ENCODE measurements at regions not wholly inside any gene's neighbourhood (a gene's known extent, or its start where the extent isn't known, plus 50 kb on each side); places are given as distances from the start of the nearest gene placed in this dataset.
"Not testable (repeated sequence)": the region's sequence is repeated elsewhere in the genome, so short reads cannot be mapped to it uniquely, and the experiment has no call there.

DNA sequence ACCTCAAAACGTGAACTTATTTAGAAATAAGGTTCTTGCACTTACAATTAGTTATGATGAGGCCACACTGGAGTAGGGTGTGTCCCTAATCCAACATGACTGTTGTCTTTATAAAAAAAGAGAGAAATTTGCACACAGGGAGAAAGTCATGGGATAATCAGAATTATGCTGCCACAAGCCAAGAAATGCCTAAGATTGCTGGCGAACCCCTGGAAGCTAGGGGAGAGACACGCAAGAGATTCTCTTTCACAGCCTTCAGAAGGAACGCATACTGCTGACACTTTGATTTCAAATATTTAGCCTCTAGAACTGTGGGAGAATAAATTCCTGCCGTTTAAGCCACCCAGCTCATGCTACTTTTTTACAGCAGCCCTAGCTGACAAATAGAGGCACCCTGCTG lies 138.3 kb downstream of the CCDC71L start:
- DNase-seq: no peak

DNA sequence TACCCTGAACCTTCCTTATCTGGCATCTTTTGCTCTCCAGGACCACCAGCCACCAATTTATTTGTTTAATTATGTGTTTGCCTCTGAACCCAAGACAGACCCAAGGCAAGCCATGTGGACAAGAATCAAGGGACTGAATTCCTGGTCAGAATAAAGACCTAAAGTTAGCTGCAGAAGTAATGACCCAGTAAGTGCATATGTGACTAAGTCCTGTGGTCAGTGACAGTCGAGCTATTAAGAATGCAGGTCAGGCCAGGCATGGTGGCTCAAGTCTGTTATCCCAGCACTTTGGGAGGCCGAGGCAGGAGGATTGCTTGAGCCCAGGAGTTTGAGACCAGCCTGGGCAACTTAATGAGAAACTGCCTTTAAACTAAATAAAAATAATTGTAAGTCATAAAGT lies 139.4 kb downstream of the CCDC71L start:
- no peak for DNase-seq

DNA sequence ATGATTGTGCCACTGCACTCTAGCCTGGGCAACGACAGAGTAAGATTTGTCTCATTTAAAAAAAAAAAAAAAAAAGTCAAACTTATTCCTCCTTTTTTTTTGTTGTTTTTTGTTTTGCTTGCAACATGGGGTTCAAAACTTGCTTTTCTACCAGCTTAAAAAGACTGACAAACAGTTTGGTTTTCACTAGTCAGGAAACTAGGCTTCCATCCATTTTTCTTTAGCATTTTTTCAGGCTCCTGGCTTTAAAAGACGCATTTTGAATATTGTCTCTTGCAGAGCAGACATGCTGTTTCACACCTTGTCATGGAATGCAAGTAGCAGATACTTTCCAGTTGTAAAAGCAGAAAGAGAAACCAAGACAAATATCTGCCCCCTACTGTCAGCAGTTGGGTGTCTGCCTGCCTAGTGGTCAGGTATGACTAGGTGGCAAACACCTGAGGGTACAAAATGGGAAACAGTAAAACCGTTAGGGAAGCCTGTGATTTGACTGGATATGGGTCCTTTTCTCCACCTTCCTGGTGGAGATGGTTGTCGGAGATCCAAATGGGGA lies 139.9 kb downstream of the CCDC71L start:
- DNase-seq: no peak

DNA sequence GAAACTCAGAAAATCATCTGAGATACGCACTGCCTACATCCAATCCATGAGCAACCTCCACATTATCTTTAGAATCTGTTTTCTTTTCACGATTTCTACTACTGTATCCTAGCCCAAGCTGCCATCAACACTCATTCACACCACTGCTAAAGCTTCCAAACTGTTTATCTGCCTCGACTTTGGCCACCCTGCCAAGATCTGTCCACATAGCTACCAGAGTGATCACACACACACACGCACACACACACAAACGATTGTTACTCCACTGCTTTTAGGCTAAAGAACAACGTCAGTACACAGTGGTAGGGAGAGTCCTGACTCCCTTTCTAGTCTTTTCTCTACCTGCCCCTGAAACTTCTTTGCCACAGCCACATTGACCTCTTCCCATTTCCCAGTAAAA lies 142.0 kb downstream of the CCDC71L start:
- DNase-seq: no peak

- DNase-seq: no peak
These were observed 142.7 kb downstream of the CCDC71L start for GRCh38 chr7:106518239-106518638.

GRCh38 chr7:106517508-106517907 lies 143.4 kb downstream of the CCDC71L start:
- no peak for DNase-seq

DNA sequence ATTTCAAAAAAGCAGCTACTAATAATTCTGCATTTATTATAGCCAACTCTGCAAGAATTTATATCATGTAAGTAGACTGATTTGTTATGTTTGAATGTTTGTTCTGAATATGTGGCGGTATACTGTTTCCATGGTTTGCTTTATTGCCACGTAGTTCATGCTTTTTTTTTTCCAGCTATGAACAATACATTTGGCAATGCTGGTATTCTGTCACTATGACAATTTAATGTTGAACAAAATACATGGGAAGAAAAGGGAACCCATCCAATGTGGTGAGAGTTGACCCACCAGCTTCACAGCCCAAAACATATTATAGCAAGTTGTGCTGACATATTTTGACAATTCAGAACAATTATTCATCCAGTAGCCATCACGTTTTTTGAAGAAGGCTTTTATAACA lies 145.6 kb downstream of the CCDC71L start:
- no peak for DNase-seq

GRCh38 chr7:106514881-106515280 lies 146.1 kb downstream of the CCDC71L start:
- no peak for DNase-seq

- DNase-seq: no peak
These were observed 148.7 kb downstream of the CCDC71L start for GRCh38 chr7:106512217-106512616.

GRCh38 chr7:106504645-106505044 lies 156.3 kb downstream of the CCDC71L start:
- no peak for DNase-seq

- no peak for DNase-seq
These were observed 156.8 kb downstream of the CCDC71L start for GRCh38 chr7:106504207-106504606.

DNA sequence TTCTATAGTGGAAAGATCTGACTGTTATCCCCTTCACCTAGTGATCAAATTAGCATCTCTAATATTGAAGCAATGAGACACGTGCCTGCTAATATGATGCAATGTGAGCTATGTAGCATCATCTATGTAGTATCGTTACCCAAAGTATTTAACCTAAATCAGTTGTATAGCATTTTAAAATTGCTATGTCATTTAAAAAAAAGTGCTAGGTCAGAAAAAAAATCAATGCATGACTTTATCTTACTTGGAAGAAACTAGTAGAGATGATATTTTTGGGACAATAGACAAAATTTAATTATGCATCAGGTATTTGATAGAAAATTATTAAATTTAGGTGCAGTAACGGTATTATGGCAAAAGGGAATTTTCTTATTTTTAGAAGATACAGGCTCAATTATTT lies 157.3 kb downstream of the CCDC71L start:
- no peak for DNase-seq

DNA sequence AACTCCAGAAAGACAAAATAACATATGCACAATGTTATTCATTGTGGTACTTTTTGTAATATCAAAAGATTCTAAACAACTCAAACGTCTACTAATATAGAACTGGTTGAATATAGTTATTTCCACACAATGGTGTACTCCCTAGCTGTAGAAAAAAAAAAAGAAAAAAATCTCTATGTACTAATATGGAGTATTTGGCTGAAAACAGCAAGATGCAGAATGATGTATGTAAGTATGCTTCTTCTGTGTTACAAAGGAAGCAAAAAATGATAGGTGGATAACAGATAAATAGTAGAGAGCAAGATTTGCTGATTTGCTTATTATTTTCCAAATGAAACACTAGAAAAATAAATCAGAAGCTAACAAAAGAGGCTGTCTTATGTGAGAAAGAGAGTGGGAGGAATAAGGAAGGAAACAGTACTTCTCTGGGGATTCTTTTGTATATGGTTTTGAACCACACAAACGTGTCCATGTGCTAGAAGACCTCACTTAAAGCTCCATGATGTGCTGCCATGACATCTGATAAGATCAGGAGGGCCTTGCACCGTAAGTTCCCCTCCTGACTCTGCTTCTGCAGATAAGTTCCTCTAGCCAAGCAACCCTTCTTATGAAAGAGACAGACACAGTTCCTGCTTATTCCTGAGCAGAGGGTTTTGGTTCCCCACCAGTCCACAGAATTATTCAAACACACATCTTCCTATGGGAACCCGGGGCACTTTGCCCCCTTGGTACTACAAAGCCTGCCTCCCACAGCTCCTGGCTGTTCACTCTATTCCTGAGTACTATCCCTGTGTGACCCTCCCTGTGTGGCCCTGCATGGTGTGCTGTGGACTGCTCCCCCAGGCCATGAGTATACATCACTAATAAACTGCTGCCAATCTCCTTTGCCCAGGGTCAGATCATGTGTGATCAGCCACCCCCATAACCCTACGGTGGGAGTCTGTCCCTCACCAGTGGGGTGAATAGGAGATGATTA lies 159.1 kb downstream of the CCDC71L start:
- no peak for DNase-seq

DNA sequence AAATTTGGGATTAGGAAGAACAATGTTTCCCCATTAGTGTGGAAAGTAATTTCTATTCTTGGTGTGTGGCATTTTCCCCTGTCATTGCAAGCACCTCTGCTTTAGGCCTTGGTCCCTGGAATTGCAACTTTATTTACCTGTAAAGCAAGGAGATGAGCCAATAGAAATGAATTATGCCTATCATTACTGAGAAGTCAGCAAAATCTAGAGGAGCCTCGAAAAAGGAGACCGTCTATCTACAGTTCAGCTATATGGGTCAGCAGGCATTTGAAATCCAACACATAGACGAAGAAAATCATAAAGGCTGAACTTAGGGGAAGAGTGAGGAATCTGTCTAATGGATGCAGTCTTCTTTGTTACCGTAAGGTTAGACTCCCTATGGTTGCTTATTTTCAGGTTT lies 161.1 kb downstream of the CCDC71L start:
- DNase-seq: no peak

DNA sequence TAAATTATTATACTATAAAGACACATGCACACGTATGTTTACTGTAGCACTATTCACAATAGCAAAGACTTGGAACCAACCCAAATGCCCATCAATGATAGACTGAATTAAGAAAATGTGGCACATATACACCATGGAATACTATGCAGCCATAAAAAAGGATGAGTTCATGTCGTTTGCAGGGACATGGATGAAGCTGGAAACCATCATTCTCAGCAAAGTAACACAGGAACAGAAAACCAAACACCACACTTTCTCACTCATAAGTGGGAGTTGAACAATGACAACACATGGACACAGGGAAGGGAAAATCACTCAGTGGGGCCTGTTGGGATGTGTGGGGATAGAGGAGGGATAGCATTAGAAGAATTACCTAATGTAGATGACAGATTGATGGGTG lies 163.0 kb downstream of the CCDC71L start:
- not testable (repeated sequence) for DNase-seq

- no peak for DNase-seq
These were observed 167.8 kb downstream of the CCDC71L start for GRCh38 chr7:106493041-106493731.

GRCh38 chr7:106488465-106488864 lies 172.5 kb downstream of the CCDC71L start:
- DNase-seq: no peak

DNA sequence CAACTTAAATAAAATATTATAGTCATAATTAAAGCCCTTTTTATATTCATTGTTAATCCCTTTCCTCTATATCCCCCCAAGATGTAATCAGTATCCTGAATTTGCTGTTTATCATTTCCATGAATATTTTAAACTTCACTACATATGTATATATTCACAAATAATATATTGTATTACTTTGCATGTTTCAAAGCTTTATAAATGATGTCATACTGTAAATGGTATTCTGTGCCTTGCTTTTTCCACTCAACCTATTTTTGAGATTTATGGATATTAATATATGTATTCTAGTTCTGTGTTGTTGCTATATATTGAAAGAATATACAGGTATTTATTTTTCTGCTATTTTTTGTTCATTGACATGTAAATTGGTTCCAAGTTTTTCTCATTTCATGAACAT lies 173.1 kb downstream of the CCDC71L start:
- DNase-seq: no peak

- DNase-seq: no peak
These were observed 174.6 kb downstream of the CCDC71L start for GRCh38 chr7:106486331-106486730.

DNA sequence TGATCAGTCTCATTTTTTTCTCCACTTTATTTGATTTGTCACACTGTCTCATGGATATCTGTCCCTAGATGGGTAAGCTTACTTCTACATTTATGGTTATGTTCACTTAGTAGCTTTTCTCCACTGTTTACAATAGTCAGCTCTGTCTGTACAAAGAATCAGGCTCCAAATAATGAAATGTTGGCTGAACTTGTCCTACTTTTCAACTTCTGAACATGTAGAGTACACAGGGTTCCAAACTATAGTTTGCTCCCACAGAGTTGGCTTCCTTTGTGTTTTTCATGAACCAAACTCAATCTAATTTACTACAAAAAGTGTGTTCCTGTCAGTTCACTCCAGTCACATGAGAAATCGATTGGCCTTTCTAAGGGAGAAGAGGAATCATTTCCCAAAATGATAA lies 175.0 kb downstream of the CCDC71L start:
- no peak for DNase-seq

DNA sequence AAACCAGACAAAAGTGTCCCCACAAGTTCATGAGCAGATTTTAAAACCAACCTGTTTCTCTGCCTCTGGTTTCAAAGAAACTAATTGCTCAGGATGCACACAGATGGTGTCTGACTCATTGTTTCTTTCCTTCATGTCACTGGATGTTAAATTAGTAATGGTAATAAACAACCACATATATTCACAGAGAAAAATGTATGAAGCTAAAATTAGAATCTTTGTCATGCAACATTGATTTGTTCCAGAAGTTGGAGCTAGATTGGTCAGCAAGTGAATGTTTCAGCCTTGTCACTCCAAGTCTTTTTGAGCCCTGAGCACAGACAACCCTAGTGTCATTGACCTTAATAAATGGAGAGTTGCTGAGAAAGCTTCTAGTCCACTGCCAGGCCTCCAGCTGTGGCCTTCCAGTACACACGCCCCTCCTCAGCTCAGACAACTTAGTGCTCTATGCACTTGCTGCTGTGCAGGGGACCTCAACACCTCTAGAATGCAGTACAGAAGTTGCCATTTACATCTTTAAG lies 175.9 kb downstream of the CCDC71L start:
- DNase-seq: no peak

- DNase-seq: no peak
These were observed 176.4 kb downstream of the CCDC71L start for GRCh38 chr7:106484562-106484961.

DNA sequence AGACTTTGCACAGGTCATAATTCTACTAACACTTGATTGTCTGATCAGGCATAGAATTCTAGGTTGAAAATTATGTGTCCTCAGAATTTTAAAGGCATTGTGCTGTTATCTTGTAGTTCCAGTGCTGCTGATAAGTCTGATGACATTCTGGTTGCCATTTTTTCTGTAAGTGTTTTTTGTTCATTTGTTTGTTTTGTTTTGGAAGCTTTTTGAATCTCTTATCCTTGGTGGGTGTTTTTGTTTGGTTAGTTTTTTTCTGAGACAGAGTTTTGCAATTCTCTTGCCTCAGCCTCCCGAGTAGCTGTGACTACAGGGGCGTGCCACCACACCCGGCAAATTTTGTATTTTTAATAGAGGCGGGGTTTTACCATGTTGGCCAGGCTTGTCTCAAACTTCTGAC lies 178.9 kb downstream of the CCDC71L start:
- no peak for DNase-seq

DNA sequence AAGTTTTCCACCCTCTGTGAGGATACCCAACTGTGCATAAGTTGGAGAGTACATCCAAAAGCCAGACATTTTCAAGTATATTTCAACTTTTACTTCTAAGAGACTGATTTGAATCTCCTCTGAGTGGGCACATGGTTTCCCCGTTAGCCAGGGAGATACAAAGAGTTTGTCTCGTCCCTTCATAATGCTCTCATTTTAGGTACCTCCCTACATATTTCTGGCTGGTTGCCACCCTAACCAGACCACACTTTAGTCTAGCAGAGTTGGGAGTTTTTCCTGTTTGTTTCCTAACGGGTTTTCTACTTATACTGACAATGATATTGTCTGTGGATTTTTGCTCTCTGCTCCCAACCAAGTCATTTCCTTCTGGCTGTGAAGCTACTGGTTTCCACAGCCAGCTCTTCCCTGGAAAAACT lies 180.3 kb downstream of the CCDC71L start:
- no peak for DNase-seq
